ENCODE measurements at regions not wholly inside any gene's neighbourhood (a gene's known extent, or its start where the extent isn't known, plus 50 kb on each side); places are given as distances from the start of the nearest gene placed in this dataset.
"Not testable (repeated sequence)": the region's sequence is repeated elsewhere in the genome, so short reads cannot be mapped to it uniquely, and the experiment has no call there.

DNA sequence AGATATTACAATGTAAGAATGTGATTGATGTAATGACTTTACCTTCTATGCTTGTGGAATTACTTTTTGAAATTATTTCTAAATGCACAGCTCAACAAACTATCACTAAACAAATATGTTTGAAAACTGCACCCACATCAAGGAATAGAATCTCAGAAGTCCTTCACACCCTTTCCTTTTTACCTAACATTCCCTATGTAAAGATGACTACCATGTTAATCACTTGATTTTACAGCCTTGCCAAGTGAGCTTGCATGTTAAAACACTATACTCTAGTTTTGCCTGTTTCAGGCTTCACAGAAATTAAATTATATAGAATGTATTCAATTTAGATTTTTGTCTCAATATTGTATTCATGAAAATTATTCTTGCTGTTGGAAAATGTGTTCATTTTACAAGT lies 1169.4 kb upstream of the CELF2 start:
- H3K36me3 ChIP-seq (ENCODE audit: insufficient read depth, insufficient read length, low read length) = no peaks in the 10 kb centered on the region
- no peak for DNase-seq (ENCODE audit: low read depth, low spot score)
- TF ChIP-seq YY1 (IDR thresholded peaks at IDR 0.05; ENCODE audit: insufficient read depth, insufficient read length) (no peak), SUZ12 (IDR thresholded peaks at IDR 0.05; ENCODE audit: extremely low read depth, insufficient read depth, insufficient read length) (no peak), ZNF274 (IDR thresholded peaks at IDR 0.05; ENCODE audit: low read depth, low read length) (no peak)
- peaks cover 32% of the 10 kb centered on the region for H3K9me3 ChIP-seq (ENCODE audit: insufficient read depth, low read length)
- H3K4me1 ChIP-seq (ENCODE audit: insufficient read depth, insufficient read length) = no peaks in the 10 kb centered on the region
- no peaks in the 10 kb centered on the region for H3K27me3 ChIP-seq (ENCODE audit: insufficient read depth, insufficient read length)
- H3K9ac ChIP-seq (ENCODE audit: insufficient read length, low read depth) = no peak overlapping the region
- no peak overlapping the region for H3K4me3 ChIP-seq (ENCODE audit: insufficient read length, low read depth)

DNA sequence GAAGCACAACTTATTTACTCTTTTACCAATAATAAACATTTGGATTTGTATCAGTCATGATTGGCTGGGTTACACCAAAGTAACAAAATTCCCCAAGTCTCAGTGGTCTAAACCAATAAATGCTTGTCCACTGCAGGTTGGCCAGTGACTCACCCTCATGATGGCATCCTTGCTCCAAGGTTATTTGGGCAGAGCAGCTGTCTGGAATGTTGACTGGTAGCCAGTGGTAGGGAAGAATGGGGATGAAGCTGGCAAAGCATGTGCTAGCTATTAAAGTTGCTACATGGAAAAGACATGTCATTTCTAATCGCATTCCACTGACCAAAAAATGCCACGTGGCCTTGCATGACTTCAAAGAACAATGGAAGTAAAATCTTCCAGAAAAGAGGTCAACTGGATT lies 1168.7 kb upstream of the CELF2 start:
- DNase-seq (ENCODE audit: low read depth, low spot score) = no peak
- H3K9ac ChIP-seq (ENCODE audit: insufficient read length, low read depth) = no peak overlapping the region
- no peak overlapping the region for H3K4me3 ChIP-seq (ENCODE audit: insufficient read length, low read depth)
- peaks cover 30% of the 10 kb centered on the region for H3K9me3 ChIP-seq (ENCODE audit: insufficient read depth, low read length)
- H3K4me1 ChIP-seq (ENCODE audit: insufficient read depth, insufficient read length) = no peaks in the 10 kb centered on the region
- H3K36me3 ChIP-seq (ENCODE audit: insufficient read depth, insufficient read length, low read length) = no peaks in the 10 kb centered on the region
- TF ChIP-seq YY1 (IDR thresholded peaks at IDR 0.05; ENCODE audit: insufficient read depth, insufficient read length) (no peak), SUZ12 (IDR thresholded peaks at IDR 0.05; ENCODE audit: extremely low read depth, insufficient read depth, insufficient read length) (no peak), ZNF274 (IDR thresholded peaks at IDR 0.05; ENCODE audit: low read depth, low read length) (no peak)
- no peaks in the 10 kb centered on the region for H3K27me3 ChIP-seq (ENCODE audit: insufficient read depth, insufficient read length)

DNA sequence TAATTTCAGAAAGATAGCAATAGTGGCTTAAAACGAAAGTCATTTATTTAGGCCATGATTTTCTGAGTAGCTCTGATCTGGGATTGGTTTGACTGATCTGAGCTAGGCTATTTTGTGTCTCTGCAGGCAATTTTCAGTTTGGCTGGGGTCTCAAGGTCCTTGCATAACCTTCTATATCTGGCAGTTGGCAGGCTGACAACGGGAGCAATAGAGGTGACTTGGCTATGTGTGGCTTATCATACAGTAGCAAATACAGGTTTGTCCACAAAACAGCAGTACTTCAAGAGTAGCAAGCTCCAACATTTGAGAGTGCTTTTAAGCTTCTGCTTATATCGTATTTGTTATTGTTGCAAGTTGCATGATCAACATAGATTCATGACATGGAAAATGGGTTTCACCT lies 1167.3 kb upstream of the CELF2 start:
- H3K9ac ChIP-seq (ENCODE audit: insufficient read length, low read depth) = no peak overlapping the region
- no peak overlapping the region for H3K4me3 ChIP-seq (ENCODE audit: insufficient read length, low read depth)
- H3K27me3 ChIP-seq (ENCODE audit: insufficient read depth, insufficient read length) = no peaks in the 10 kb centered on the region
- H3K9me3 ChIP-seq (ENCODE audit: insufficient read depth, low read length) = peaks cover 16% of the 10 kb centered on the region
- no peak for DNase-seq (ENCODE audit: low read depth, low spot score)
- H3K36me3 ChIP-seq (ENCODE audit: insufficient read depth, insufficient read length, low read length) = no peaks in the 10 kb centered on the region
- TF ChIP-seq YY1 (IDR thresholded peaks at IDR 0.05; ENCODE audit: insufficient read depth, insufficient read length) (no peak), SUZ12 (IDR thresholded peaks at IDR 0.05; ENCODE audit: extremely low read depth, insufficient read depth, insufficient read length) (no peak), ZNF274 (IDR thresholded peaks at IDR 0.05; ENCODE audit: low read depth, low read length) (no peak)
- H3K4me1 ChIP-seq (ENCODE audit: insufficient read depth, insufficient read length) = no peaks in the 10 kb centered on the region

DNA sequence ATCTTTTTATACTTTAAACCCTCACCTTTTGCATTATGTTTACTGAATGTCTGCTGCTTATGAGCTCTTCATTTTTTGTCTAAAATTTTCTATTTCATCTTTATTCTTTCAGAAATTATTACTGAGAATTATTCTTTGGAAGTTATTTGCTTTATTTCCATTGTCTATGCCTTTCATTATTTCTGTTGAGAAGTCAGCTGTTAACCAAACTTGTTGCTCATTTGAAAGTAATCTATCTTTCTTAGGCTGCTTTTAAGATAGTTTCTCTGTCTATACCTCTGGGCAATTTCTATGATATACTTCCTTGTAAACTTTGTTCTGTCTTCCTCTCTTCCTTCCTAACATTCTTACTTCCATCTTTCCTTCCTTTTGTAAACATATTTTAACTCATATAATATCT lies 1165.9 kb upstream of the CELF2 start:
- no peak overlapping the region for H3K4me3 ChIP-seq (ENCODE audit: insufficient read length, low read depth)
- H3K27me3 ChIP-seq (ENCODE audit: insufficient read depth, insufficient read length) = no peaks in the 10 kb centered on the region
- no peak for DNase-seq (ENCODE audit: low read depth, low spot score)
- TF ChIP-seq YY1 (IDR thresholded peaks at IDR 0.05; ENCODE audit: insufficient read depth, insufficient read length) = no peak
- no peak for TF ChIP-seq SUZ12 (IDR thresholded peaks at IDR 0.05; ENCODE audit: extremely low read depth, insufficient read depth, insufficient read length)
- TF ChIP-seq ZNF274 (IDR thresholded peaks at IDR 0.05; ENCODE audit: low read depth, low read length) = no peak
- no peaks in the 10 kb centered on the region for H3K4me1 ChIP-seq (ENCODE audit: insufficient read depth, insufficient read length)
- no peak overlapping the region for H3K9ac ChIP-seq (ENCODE audit: insufficient read length, low read depth)
- peaks cover 11% of the 10 kb centered on the region for H3K9me3 ChIP-seq (ENCODE audit: insufficient read depth, low read length)
- H3K36me3 ChIP-seq (ENCODE audit: insufficient read depth, insufficient read length, low read length) = no peaks in the 10 kb centered on the region

GRCh38 chr10:9853405-9854355 lies 1164.0 kb upstream of the CELF2 start:
- H3K4me1 ChIP-seq (ENCODE audit: insufficient read depth, insufficient read length) = no peaks in the 10 kb centered on the region
- no peak overlapping the region for H3K9ac ChIP-seq (ENCODE audit: insufficient read length, low read depth)
- no peaks in the 10 kb centered on the region for H3K36me3 ChIP-seq (ENCODE audit: insufficient read depth, insufficient read length, low read length)
- peaks cover 11% of the 10 kb centered on the region for H3K9me3 ChIP-seq (ENCODE audit: insufficient read depth, low read length)
- TF ChIP-seq ZNF274 (IDR thresholded peaks at IDR 0.05; ENCODE audit: low read depth, low read length) (no peak), YY1 (IDR thresholded peaks at IDR 0.05; ENCODE audit: insufficient read depth, insufficient read length) (no peak), SUZ12 (IDR thresholded peaks at IDR 0.05; ENCODE audit: extremely low read depth, insufficient read depth, insufficient read length) (no peak)
- H3K27me3 ChIP-seq (ENCODE audit: insufficient read depth, insufficient read length) = no peaks in the 10 kb centered on the region
- DNase-seq (ENCODE audit: low read depth, low spot score) = no peak
- H3K4me3 ChIP-seq (ENCODE audit: insufficient read length, low read depth) = no peak overlapping the region

DNA sequence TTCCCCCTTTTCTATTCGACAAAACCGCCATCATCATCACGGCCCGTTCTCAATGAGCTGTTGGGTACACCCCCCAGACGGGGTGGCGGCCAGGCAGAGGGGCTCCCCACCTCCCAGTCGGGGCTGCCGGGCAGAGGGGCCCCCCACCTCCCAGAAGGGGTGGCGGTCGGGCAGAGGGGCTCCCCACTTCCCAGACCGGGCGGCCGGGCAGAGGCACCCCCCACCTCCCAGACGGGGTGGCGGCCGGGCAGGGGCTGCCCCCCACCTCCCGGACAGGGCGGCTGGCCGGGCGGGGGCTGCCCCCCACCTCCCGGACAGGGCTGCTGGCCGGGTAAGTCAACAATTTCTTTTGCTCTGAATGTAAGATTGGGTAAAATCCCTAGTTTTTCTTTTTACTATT lies 1162.2 kb upstream of the CELF2 start:
- H3K4me1 ChIP-seq (ENCODE audit: insufficient read depth, insufficient read length); H3K4me3 ChIP-seq (ENCODE audit: insufficient read length, low read depth); DNase-seq (ENCODE audit: low read depth, low spot score); H3K9ac ChIP-seq (ENCODE audit: insufficient read length, low read depth); H3K27me3 ChIP-seq (ENCODE audit: insufficient read depth, insufficient read length); H3K36me3 ChIP-seq (ENCODE audit: insufficient read depth, insufficient read length, low read length): not testable (repeated sequence)
- H3K9me3 ChIP-seq (ENCODE audit: insufficient read depth, low read length) = peaks cover 11% of the 10 kb centered on the region

DNA sequence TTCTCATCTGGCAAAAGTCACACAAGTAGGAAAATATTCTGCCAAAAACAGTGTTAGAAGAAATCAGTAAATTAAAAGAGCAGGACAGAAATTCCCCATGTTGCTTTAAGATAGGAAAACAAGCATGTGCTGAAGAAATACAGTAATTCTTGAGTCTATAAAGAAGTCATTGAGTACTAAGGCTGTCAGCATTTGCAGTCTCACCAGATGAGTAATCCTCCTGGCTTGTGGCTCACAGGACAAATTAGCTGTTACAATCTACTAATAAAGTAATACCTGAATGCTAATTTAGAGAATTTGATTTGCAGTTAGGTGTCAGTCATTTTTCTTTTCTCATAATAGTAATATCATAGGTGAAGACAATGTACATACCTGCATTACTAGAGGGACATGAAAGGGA lies 1158.9 kb upstream of the CELF2 start:
- Histone ChIP-seq H3K27me3 (ENCODE audit: insufficient read depth, insufficient read length) (no peaks in the 10 kb centered on the region), H3K4me1 (ENCODE audit: insufficient read depth, insufficient read length) (no peaks in the 10 kb centered on the region), H3K9me3 (ENCODE audit: insufficient read depth, low read length) (peaks cover 5% of the 10 kb centered on the region; the same call in 1 of the 2 replicates), H3K9ac (ENCODE audit: insufficient read length, low read depth) (no peak overlapping the region), H3K36me3 (ENCODE audit: insufficient read depth, insufficient read length, low read length) (no peaks in the 10 kb centered on the region), H3K4me3 (ENCODE audit: insufficient read length, low read depth) (no peak overlapping the region)
- TF ChIP-seq ZNF274 (IDR thresholded peaks at IDR 0.05; ENCODE audit: low read depth, low read length) (no peak), YY1 (IDR thresholded peaks at IDR 0.05; ENCODE audit: insufficient read depth, insufficient read length) (no peak), SUZ12 (IDR thresholded peaks at IDR 0.05; ENCODE audit: extremely low read depth, insufficient read depth, insufficient read length) (no peak)
- DNase-seq (ENCODE audit: low read depth, low spot score) = no peak
